DND-41 (cell line): ENCODE measurements at regions not wholly inside any gene's neighbourhood (a gene's known extent, or its start where the extent isn't known, plus 50 kb on each side); places are given as distances from the start of the nearest gene placed in this dataset.
"Not testable (repeated sequence)": the region's sequence is repeated elsewhere in the genome, so short reads cannot be mapped to it uniquely, and the experiment has no call there.

ENCODE experiments used
- ATAC-seq: fragments of 200-7000 bp; cut with Tn5 transposase; 3 replicates; pipeline ENCODE4 v1.9.1; 2021; ENCODE audit warnings: low read depth; ENCODE audit not compliant: insufficient read depth
- DNase-seq: peaks from one replicate; pipeline ENCODE4 v3.0.0-alpha.2; 2020
- H2AFZ ChIP-seq: 2 replicates; pipeline ENCODE4 v1.6.0; 2012; ENCODE audit warnings: low read depth, low read length
- H3K27ac ChIP-seq: 2 replicates; pipeline ENCODE4 v1.5.1; 2012; ENCODE audit warnings: low read length, inconsistent platforms
- H3K27me3 ChIP-seq: fragments of 200-600 bp; sonication (generic); 2 replicates; pipeline ENCODE4 v1.6.0; 2012; ENCODE audit warnings: low read length, mild to moderate bottlenecking, inconsistent platforms; ENCODE audit not compliant: insufficient read depth, poor library complexity
- H3K36me3 ChIP-seq: 2 replicates; pipeline ENCODE4 v1.5.1; 2012; ENCODE audit warnings: low read length, inconsistent platforms; ENCODE audit not compliant: insufficient read depth
- H3K4me1 ChIP-seq: 2 replicates; pipeline ENCODE4 v1.5.1; 2012; ENCODE audit warnings: mild to moderate bottlenecking, low read length; ENCODE audit not compliant: insufficient read depth
- H3K4me2 ChIP-seq: 2 replicates; pipeline ENCODE4 v1.6.0; 2012; ENCODE audit warnings: mild to moderate bottlenecking, moderate library complexity, low read length, inconsistent platforms; ENCODE audit not compliant: insufficient read depth
- H3K4me3 ChIP-seq, 2 experiments: fragments of 200-600 bp in 1 of 2; shearing (Covaris generic) in 1 of 2; 2 replicates each; pipeline ENCODE4 v1.5.1; 2012 to 2016; ENCODE audit warnings: inconsistent platforms in 2 of 2, low read length in 2 of 2, mild to moderate bottlenecking in 2 of 2, low read depth in 1 of 2, moderate library complexity in 1 of 2
- H3K79me2 ChIP-seq: 2 replicates; pipeline ENCODE4 v1.6.0; 2012; ENCODE audit warnings: low read length, inconsistent platforms; ENCODE audit not compliant: insufficient read depth
- H3K9ac ChIP-seq: 2 replicates; pipeline ENCODE4 v1.6.0; 2012; ENCODE audit warnings: low read depth, mild to moderate bottlenecking, inconsistent platforms, low read length, moderate library complexity
- H3K9me3 ChIP-seq: 2 replicates; pipeline ENCODE4 v1.5.1; 2012; ENCODE audit warnings: low read length, moderate library complexity, mild to moderate bottlenecking, inconsistent platforms; ENCODE audit not compliant: insufficient read depth, severe bottlenecking
- H4K20me1 ChIP-seq: 2 replicates; pipeline ENCODE4 v1.6.0; 2012; ENCODE audit warnings: low read length; ENCODE audit not compliant: insufficient read depth
- CTCF ChIP-seq: IDR thresholded peaks from 2 replicates; pipeline ENCODE4 v1.5.1; 2012; ENCODE audit warnings: borderline replicate concordance, low read length, moderate library complexity, mild to moderate bottlenecking; ENCODE audit not compliant: poor library complexity, severe bottlenecking; ENCODE audit errors: extremely low read depth
- EZH2 ChIP-seq: IDR thresholded peaks from 3 replicates; pipeline ENCODE4 v1.6.1; 2012; ENCODE audit warnings: borderline replicate concordance, low read depth, mild to moderate bottlenecking, moderate library complexity, low read length, inconsistent platforms; ENCODE audit not compliant: severe bottlenecking

DNA sequence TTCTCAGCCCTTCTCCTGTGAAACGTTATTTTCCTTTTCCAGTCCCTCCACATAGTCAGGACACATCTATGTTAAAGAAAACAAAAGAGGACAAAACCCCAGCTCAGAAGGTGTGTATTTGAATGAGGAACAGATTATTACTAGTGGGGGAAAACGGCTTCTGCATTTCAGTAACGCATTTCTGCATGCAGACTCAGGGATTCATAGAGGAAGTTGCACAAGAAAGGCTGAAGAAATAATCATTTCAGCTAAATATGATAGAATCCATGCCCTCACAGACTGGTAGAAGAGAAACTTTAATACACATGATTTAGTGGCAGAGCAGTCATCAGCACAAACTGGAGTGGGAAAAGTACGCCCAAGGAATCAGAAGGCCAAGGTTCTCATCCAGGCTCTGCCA, 270.8 kb upstream of the FGF13 start:
- Histone ChIP-seq H3K4me2 (no peak overlapping the region), H3K36me3 (no peaks in the 10 kb centered on the region), H3K4me3 (no peak overlapping the region), H3K9me3 (no peaks in the 10 kb centered on the region), H3K9ac (no peak overlapping the region), H3K79me2 (no peaks in the 10 kb centered on the region), H2AFZ (no peak overlapping the region), H3K27me3 (no peaks in the 10 kb centered on the region), H3K27ac (no peak overlapping the region), H3K4me1 (no peaks in the 10 kb centered on the region), H4K20me1 (no peaks in the 10 kb centered on the region)
- ATAC-seq (no peak), DNase-seq (no peak)
- TF ChIP-seq EZH2 = no peak
- TF ChIP-seq CTCF = no peak

- no peaks in the 10 kb centered on the region for H3K9me3 ChIP-seq
- H2AFZ ChIP-seq = no peak overlapping the region
- DNase-seq = no peak
- H3K4me3 ChIP-seq = no peak overlapping the region
- no peak for ATAC-seq
- no peak overlapping the region for H3K9ac ChIP-seq
- H3K4me2 ChIP-seq = no peak overlapping the region
- no peak overlapping the region for H3K27ac ChIP-seq
- H3K36me3 ChIP-seq = no peaks in the 10 kb centered on the region
- TF ChIP-seq CTCF (no peak), EZH2 (no peak)
- H3K4me1 ChIP-seq = no peaks in the 10 kb centered on the region
- no peaks in the 10 kb centered on the region for H3K79me2 ChIP-seq
- H4K20me1 ChIP-seq = no peaks in the 10 kb centered on the region
- no peaks in the 10 kb centered on the region for H3K27me3 ChIP-seq
Measured at GRCh38 chrX:138964501-138964900, 253.0 kb upstream of the FGF13 start.

DNA sequence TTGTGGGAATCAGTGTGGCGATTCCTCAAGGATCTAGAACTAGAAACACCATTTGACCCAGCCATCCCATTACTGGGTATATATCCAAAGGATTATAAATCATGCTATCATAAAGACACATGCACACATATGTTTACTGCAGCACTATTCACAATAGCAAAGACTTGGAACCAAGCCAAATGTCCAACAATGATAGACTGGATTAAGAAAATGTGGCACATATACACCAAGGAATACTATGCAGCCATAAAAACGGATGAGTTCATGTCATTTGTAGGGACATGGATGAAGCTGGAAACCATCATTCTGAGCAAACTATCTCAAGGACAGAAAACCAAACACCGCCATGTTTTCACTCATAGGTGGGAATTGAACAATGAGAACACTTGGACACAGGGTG, 250.9 kb upstream of the FGF13 start:
- not testable (repeated sequence) for H4K20me1 ChIP-seq, H3K4me2 ChIP-seq, DNase-seq, H3K79me2 ChIP-seq, H3K9me3 ChIP-seq, H3K4me1 ChIP-seq, H3K4me3 ChIP-seq, H3K27me3 ChIP-seq, ATAC-seq, H3K27ac ChIP-seq, H3K9ac ChIP-seq, H3K36me3 ChIP-seq, H2AFZ ChIP-seq

DNA sequence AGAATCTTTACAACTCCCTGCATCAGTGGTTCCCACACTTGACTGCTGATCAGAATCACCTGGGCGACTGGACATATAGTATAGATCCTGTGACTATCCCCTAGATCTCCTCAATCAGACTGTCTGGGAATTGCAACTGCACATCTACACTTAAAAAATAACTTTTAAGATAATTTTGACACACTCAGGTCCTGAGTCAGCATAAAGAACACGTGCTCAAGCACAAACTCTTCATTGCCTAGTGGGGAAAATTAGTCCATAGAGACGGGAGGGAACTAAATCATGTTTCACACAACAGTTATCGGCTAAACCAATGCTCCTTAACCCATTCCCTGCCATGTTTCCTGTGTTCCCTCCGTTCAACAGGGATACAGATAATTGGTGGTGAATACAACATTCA, 243.5 kb upstream of the FGF13 start:
- TF ChIP-seq CTCF = no peak
- no peak for TF ChIP-seq EZH2
- Histone ChIP-seq H3K4me1 (no peaks in the 10 kb centered on the region), H3K4me3 (no peak overlapping the region)

More for the DNA sequence above, 243.5 kb upstream of the FGF13 start:
- Histone ChIP-seq H3K27ac (no peak overlapping the region), H3K9me3 (no peaks in the 10 kb centered on the region), H3K79me2 (no peaks in the 10 kb centered on the region), H3K4me2 (no peak overlapping the region), H3K9ac (no peak overlapping the region), H2AFZ (no peak overlapping the region), H4K20me1 (no peaks in the 10 kb centered on the region), H3K36me3 (no peaks in the 10 kb centered on the region), H3K27me3 (no peaks in the 10 kb centered on the region)
- DNase-seq = no peak
- no peak for ATAC-seq
